Liver (tissue), 3 donors: ENCODE measurements at regions not wholly inside any gene's neighbourhood (a gene's known extent, or its start where the extent isn't known, plus 50 kb on each side); places are given as distances from the start of the nearest gene placed in this dataset.

ENCODE experiments used
- ATF3 ChIP-seq: IDR thresholded peaks from 2 replicates; pipeline ENCODE4 v1.6.1; 2016; ENCODE audit warnings: antibody characterized with exemption
- CTCF ChIP-seq: fragments of 150-350 bp; IDR thresholded peaks from 2 replicates; pipeline ENCODE4 v1.5.1; 2017; ENCODE audit warnings: improper control_type of control experiment, low read depth, low read length; ENCODE audit not compliant: missing input control
- MAX ChIP-seq: IDR thresholded peaks from 2 replicates; pipeline ENCODE4 v1.6.1; 2016; ENCODE audit warnings: antibody characterized with exemption
- RAD21 ChIP-seq, 2 donors: IDR thresholded peaks; 2 replicates each; pipeline ENCODE4 v1.6.1; 2016; ENCODE audit warnings: antibody characterized with exemption in 2 of 2, mild to moderate bottlenecking in 2 of 2
- TF ChIP-seq, protein P1 (sequence below): IDR thresholded peaks from 2 replicates; pipeline ENCODE4 v1.6.1; 2016; ENCODE audit warnings: antibody characterized with exemption
- donor health status: healthy.
- donor health status: healthy.

DNA sequence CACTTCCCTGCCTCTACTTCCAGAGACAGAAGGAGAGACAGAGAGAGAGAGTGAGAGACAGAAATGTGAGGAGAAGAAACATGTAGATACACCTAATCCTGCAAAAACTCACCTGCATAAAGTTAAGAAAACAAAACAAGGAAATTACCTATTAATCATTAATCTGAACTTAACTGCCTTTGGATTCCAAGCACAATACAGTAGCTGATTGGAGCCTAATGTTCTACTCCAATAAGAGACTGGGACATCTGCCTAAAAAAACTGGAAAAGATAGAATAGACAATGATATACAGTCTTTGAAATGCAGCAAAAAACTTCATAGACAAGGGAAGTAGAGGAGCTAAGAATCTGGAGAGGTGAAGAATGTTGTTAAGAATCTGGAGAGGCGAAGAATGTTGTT is 910.2 kb upstream of the SLC10A2 start:
- TF ChIP-seq CTCF (no peak), RAD21 (IDR thresholded peaks at IDR 0.05) (no peak), ATF3 (no peak), MAX (no peak)
- TF ChIP-seq, protein P1, sequence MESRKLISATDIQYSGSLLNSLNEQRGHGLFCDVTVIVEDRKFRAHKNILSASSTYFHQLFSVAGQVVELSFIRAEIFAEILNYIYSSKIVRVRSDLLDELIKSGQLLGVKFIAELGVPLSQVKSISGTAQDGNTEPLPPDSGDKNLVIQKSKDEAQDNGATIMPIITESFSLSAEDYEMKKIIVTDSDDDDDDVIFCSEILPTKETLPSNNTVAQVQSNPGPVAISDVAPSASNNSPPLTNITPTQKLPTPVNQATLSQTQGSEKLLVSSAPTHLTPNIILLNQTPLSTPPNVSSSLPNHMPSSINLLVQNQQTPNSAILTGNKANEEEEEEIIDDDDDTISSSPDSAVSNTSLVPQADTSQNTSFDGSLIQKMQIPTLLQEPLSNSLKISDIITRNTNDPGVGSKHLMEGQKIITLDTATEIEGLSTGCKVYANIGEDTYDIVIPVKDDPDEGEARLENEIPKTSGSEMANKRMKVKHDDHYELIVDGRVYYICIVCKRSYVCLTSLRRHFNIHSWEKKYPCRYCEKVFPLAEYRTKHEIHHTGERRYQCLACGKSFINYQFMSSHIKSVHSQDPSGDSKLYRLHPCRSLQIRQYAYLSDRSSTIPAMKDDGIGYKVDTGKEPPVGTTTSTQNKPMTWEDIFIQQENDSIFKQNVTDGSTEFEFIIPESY, result no peak
